Peyer's patch (tissue), 4 donors: ENCODE measurements at regions not wholly inside any gene's neighbourhood (a gene's known extent, or its start where the extent isn't known, plus 50 kb on each side); places are given as distances from the start of the nearest gene placed in this dataset.

Experiments used
- DNase-seq, 3 donors: peaks; one replicate each; pipeline ENCODE4 v3.0.0-alpha.2; 2017 to 2019
- H3K27ac ChIP-seq, 4 donors: fragments of 200-600 bp; sonication (generic); one replicate each; pipeline ENCODE4 v1.5.1; 2016 to 2019
- H3K27me3 ChIP-seq, 2 donors: fragments of 200-600 bp; sonication (generic); one replicate each; pipeline ENCODE4 v1.5.1; 2019
- H3K36me3 ChIP-seq, 3 donors: fragments of 200-600 bp; sonication (generic); one replicate each; pipeline ENCODE4 v1.5.1; 2016 to 2019
- H3K4me1 ChIP-seq, 4 donors: fragments of 200-600 bp; sonication (generic); one replicate each; pipeline ENCODE4 v1.5.1; 2016 to 2019
- H3K4me3 ChIP-seq, 4 donors: fragments of 200-600 bp; sonication (generic); 1 replicate in 3 of 4; 2 replicates in 1 of 4; pipeline ENCODE4 v1.5.1; 2016 to 2019; ENCODE audit warnings: mild to moderate bottlenecking in 1 of 4
- H3K9me3 ChIP-seq, 4 donors: fragments of 200-600 bp; sonication (generic); one replicate each; pipeline ENCODE4 v1.5.1; 2016 to 2019; ENCODE audit warnings: mild to moderate bottlenecking in 1 of 4
- CTCF ChIP-seq, 6 experiments: fragments of 450-650 bp in 4 of 6; fragments of 200-600 bp in 2 of 6; sonication (generic) in 1 of 6; IDR thresholded peaks; one replicate each; pipeline ENCODE4 v1.5.1; 2017 to 2019; ENCODE audit warnings: antibody characterized with exemption in 6 of 6, mild to moderate bottlenecking in 3 of 6, moderate library complexity in 1 of 6
- POLR2A ChIP-seq, 2 donors: fragments of 450-650 bp; IDR thresholded peaks; one replicate each; pipeline ENCODE4 v1.5.1; 2017; ENCODE audit warnings: antibody characterized with exemption in 2 of 2, mild to moderate bottlenecking in 2 of 2, moderate library complexity in 2 of 2

DNA sequence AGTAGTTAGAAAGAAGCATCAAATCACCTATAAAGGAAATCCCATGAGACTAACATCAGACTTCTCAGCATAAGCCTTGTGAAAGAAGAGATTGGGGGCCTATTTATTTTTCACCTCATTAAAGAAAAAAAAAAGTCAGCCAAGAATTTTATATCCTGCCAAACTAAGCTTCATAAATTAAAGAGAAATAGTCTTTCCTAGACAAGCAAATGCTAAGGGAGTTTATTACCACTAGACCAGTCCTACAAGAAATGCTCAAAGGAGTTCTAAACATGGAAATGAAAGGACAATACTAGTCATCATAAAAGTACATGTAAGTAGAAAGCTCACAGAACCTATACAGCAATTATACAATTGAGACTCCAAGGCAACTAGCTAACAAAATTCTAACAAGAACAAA lies 96.5 kb upstream of the OLIG3 start:
- H3K27me3 ChIP-seq: no peaks in the 10 kb centered on the region
- TF ChIP-seq CTCF (IDR thresholded peaks at IDR 0.05): no peak
- TF ChIP-seq POLR2A (IDR thresholded peaks at IDR 0.05): no peak
- no peaks in the 10 kb centered on the region for H3K4me1 ChIP-seq
- no peak overlapping the region for H3K4me3 ChIP-seq
- H3K27ac ChIP-seq: no peak overlapping the region
- H3K36me3 ChIP-seq: no peaks in the 10 kb centered on the region
- DNase-seq: no peak
- no peaks in the 10 kb centered on the region for H3K9me3 ChIP-seq

DNA sequence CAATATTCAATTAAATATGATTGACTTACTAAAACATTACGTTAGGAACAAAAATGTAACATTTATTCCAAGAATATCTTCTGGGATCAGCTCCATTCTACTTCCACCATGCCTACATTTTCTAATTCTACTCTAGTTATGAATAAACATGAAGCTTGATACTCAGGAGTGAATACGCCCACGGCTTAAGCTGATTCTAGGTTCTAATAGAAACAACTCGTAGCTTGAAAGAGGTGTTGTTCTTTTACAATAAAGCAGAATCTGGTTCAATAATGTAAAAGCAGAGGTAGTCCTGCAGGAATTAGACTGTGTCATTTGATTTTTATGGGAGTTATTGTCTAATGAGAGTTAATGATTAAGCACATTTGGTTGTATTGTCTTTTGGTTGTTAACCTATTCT lies 107.3 kb upstream of the OLIG3 start:
- no peaks in the 10 kb centered on the region for H3K4me1 ChIP-seq
- DNase-seq: no peak
- H3K36me3 ChIP-seq: no peaks in the 10 kb centered on the region
- no peak overlapping the region for H3K4me3 ChIP-seq
- no peaks in the 10 kb centered on the region for H3K27me3 ChIP-seq
- no peaks in the 10 kb centered on the region for H3K9me3 ChIP-seq
- TF ChIP-seq CTCF (IDR thresholded peaks at IDR 0.05): no peak
- TF ChIP-seq POLR2A (IDR thresholded peaks at IDR 0.05): no peak
- no peak overlapping the region for H3K27ac ChIP-seq

- Histone ChIP-seq H3K4me3 (no peak overlapping the region), H3K36me3 (no peaks in the 10 kb centered on the region), H3K27ac (no peak overlapping the region), H3K9me3 (no peaks in the 10 kb centered on the region), H3K4me1 (no peaks in the 10 kb centered on the region), H3K27me3 (no peaks in the 10 kb centered on the region)
- no peak for DNase-seq
- no peak for TF ChIP-seq CTCF (IDR thresholded peaks at IDR 0.05)
- no peak for TF ChIP-seq POLR2A (IDR thresholded peaks at IDR 0.05)
These were observed 108.4 kb upstream of the OLIG3 start for GRCh38 chr6:137602313-137603197.

- DNase-seq: no peak
- Histone ChIP-seq H3K36me3 (no peaks in the 10 kb centered on the region), H3K27ac (no peak overlapping the region), H3K4me1 (no peaks in the 10 kb centered on the region), H3K4me3 (no peak overlapping the region), H3K27me3 (no peaks in the 10 kb centered on the region), H3K9me3 (no peaks in the 10 kb centered on the region)
- TF ChIP-seq CTCF (IDR thresholded peaks at IDR 0.05): no peak
- no peak for TF ChIP-seq POLR2A (IDR thresholded peaks at IDR 0.05)
These were observed 116.5 kb upstream of the OLIG3 start for GRCh38 chr6:137610702-137611101.

DNA sequence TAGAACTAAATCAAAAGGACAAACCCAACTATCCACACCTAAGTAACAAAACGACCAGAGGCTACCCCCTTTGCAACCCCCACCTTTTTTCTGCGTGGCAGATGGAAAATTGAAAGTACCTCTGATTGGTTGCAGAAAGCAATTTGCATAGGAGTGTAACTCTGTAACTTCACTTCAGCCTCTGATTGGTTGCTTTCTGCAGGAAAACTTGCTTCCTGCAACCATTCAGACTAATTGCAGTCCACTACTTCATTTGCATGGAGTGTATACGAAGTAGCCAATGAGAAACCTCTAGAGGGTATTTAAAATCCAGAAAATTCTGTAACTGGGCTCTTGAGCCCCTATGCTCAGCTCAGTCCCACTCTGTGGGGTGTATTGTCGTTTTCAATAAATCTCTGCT lies 129.1 kb upstream of the OLIG3 start:
- Histone ChIP-seq H3K9me3 (no peaks in the 10 kb centered on the region), H3K36me3 (no peaks in the 10 kb centered on the region), H3K4me3 (no peak overlapping the region), H3K4me1 (no peaks in the 10 kb centered on the region), H3K27ac (no peak overlapping the region), H3K27me3 (no peaks in the 10 kb centered on the region)
- TF ChIP-seq POLR2A (IDR thresholded peaks at IDR 0.05) (no peak), CTCF (IDR thresholded peaks at IDR 0.05) (no peak)
- DNase-seq: no peak
